H9 (cell line): ENCODE measurements at regions not wholly inside any gene's neighbourhood (a gene's known extent, or its start where the extent isn't known, plus 50 kb on each side); places are given as distances from the start of the nearest gene placed in this dataset.

Source experiments
- DNase-seq: peaks from one replicate; pipeline ENCODE4 v3.0.0-alpha.2; 2017
- H2AFZ ChIP-seq: one replicate; pipeline ENCODE4 v1.6.1; 2013; ENCODE audit warnings: mild to moderate bottlenecking, low read length, control low read depth, moderate library complexity
- H2AK5ac ChIP-seq: 2 replicates; pipeline ENCODE4 v1.6.1; 2013; ENCODE audit warnings: low read length, control low read depth, mixed read lengths; ENCODE audit not compliant: insufficient read length
- H2BK120ac ChIP-seq: one replicate; pipeline ENCODE4 v1.6.1; 2013; ENCODE audit warnings: low read depth, mild to moderate bottlenecking, low read length, control low read depth, inconsistent platforms; ENCODE audit not compliant: poor library complexity, severe bottlenecking
- H2BK12ac ChIP-seq: 2 replicates; pipeline ENCODE4 v1.6.1; 2013; ENCODE audit warnings: low read length, control low read depth, mixed read lengths, low read depth; ENCODE audit not compliant: insufficient read length
- H2BK15ac ChIP-seq: 2 replicates; pipeline ENCODE4 v1.6.1; 2013; ENCODE audit warnings: low read depth, low read length, control low read depth
- H2BK20ac ChIP-seq: one replicate; pipeline ENCODE4 v1.6.1; 2013; ENCODE audit warnings: low read depth, mild to moderate bottlenecking, low read length, control low read depth, inconsistent platforms; ENCODE audit not compliant: poor library complexity, severe bottlenecking
- H2BK5ac ChIP-seq: 2 replicates; pipeline ENCODE4 v1.6.1; 2013; ENCODE audit warnings: low read length, control low read depth, mixed read lengths; ENCODE audit not compliant: insufficient read length
- H3K14ac ChIP-seq: 2 replicates; pipeline ENCODE4 v1.6.1; 2013; ENCODE audit warnings: low read length, control low read depth; ENCODE audit not compliant: insufficient read depth
- H3K18ac ChIP-seq: 2 replicates; pipeline ENCODE4 v1.6.1; 2013; ENCODE audit warnings: low read depth, mild to moderate bottlenecking, mixed read lengths, low read length, control low read depth; ENCODE audit not compliant: insufficient read length
- H3K23ac ChIP-seq: 2 replicates; pipeline ENCODE4 v1.6.1; 2013; ENCODE audit warnings: low read length, control low read depth, mixed read lengths, low read depth; ENCODE audit not compliant: insufficient read length
- H3K23me2 ChIP-seq: 2 replicates; pipeline ENCODE4 v1.6.1; 2013; ENCODE audit warnings: low read depth, mild to moderate bottlenecking, mixed read lengths, low read length, control low read depth; ENCODE audit not compliant: insufficient read length, poor library complexity, severe bottlenecking
- H3K27ac ChIP-seq: 2 replicates; pipeline ENCODE4 v1.5.1; 2013; ENCODE audit warnings: low read length, control low read depth, mixed read lengths, low read depth; ENCODE audit not compliant: insufficient read length
- H3K27me3 ChIP-seq: 2 replicates; pipeline ENCODE4 v1.6.1; 2013; ENCODE audit warnings: low read length, control low read depth, inconsistent platforms; ENCODE audit not compliant: insufficient read depth
- H3K4ac ChIP-seq: 2 replicates; pipeline ENCODE4 v1.6.1; 2013; ENCODE audit warnings: low read depth, mild to moderate bottlenecking, control low read depth, inconsistent platforms, low read length, moderate library complexity
- H3K4me1 ChIP-seq: 2 replicates; pipeline ENCODE4 v1.6.1; 2013; ENCODE audit warnings: low read length, control low read depth, inconsistent platforms; ENCODE audit not compliant: insufficient read depth
- H3K4me2 ChIP-seq: 2 replicates; pipeline ENCODE4 v1.6.1; 2013; ENCODE audit warnings: low read length, control low read depth, mixed read lengths; ENCODE audit not compliant: insufficient read length, insufficient read depth
- H3K56ac ChIP-seq: 2 replicates; pipeline ENCODE4 v1.6.1; 2013; ENCODE audit warnings: low read depth, mild to moderate bottlenecking, mixed read lengths, low read length, control low read depth; ENCODE audit not compliant: insufficient read length
- H3K79me1 ChIP-seq: 2 replicates; pipeline ENCODE4 v1.6.1; 2013; ENCODE audit warnings: low read depth, mild to moderate bottlenecking, moderate library complexity, low read length, control low read depth, inconsistent platforms; ENCODE audit not compliant: insufficient read depth, poor library complexity, severe bottlenecking
- H3K79me2 ChIP-seq: 2 replicates; pipeline ENCODE4 v1.6.1; 2013; ENCODE audit warnings: low read length, control low read depth, inconsistent platforms; ENCODE audit not compliant: insufficient read depth
- H3K9ac ChIP-seq: 2 replicates; pipeline ENCODE4 v1.6.1; 2013; ENCODE audit warnings: low read length, control low read depth, mixed read lengths; ENCODE audit not compliant: insufficient read length; ENCODE audit errors: extremely low read depth
- H3K9me3 ChIP-seq: one replicate; pipeline ENCODE4 v1.6.1; 2013; ENCODE audit warnings: low read depth, low read length, inconsistent platforms; ENCODE audit not compliant: control insufficient read depth
- H3T11ph ChIP-seq: one replicate; pipeline ENCODE4 v1.6.1; 2013; ENCODE audit warnings: mild to moderate bottlenecking, low read length, control low read depth, inconsistent platforms
- H4K20me1 ChIP-seq: one replicate; pipeline ENCODE4 v1.6.1; 2013; ENCODE audit not compliant: control insufficient read depth, insufficient read length, insufficient read depth
- H4K5ac ChIP-seq: 2 replicates; pipeline ENCODE4 v1.6.1; 2013; ENCODE audit warnings: low read depth, mild to moderate bottlenecking, mixed read lengths, low read length, control low read depth; ENCODE audit not compliant: insufficient read length
- H4K8ac ChIP-seq: replicated peaks from 2 replicates; pipeline ENCODE4 v1.6.1; 2013; ENCODE audit warnings: low read length, control low read depth, mixed read lengths, low read depth; ENCODE audit not compliant: insufficient read length
- H4K91ac ChIP-seq: 2 replicates; pipeline ENCODE4 v1.6.1; 2013; ENCODE audit warnings: low read depth, mild to moderate bottlenecking, moderate library complexity, mixed read lengths, low read length, control low read depth; ENCODE audit not compliant: insufficient read length
- H3K27ac Mint-ChIP-seq, 3 experiments: 2 replicates in 2 of 3; 3 replicates in 1 of 3; pipeline ENCODE4 v1.8.0; 2020 to 2021; ENCODE audit warnings: mixed read lengths in 3 of 3, mild to moderate bottlenecking in 1 of 3, moderate library complexity in 1 of 3
- H3K27me3 Mint-ChIP-seq: 2 replicates; pipeline ENCODE4 v1.8.0; 2021; ENCODE audit warnings: low read depth, mild to moderate bottlenecking, moderate library complexity, mixed read lengths
- H3K36me3 Mint-ChIP-seq, 3 experiments: 2 replicates in 2 of 3; 3 replicates in 1 of 3; pipeline ENCODE4 v1.8.0; 2020 to 2021; ENCODE audit warnings: low read depth in 3 of 3, mixed read lengths in 3 of 3; ENCODE audit not compliant: insufficient read depth in 1 of 3
- H3K4me1 Mint-ChIP-seq, 2 experiments: 2 replicates each; pipeline ENCODE4 v1.8.0; 2020; ENCODE audit warnings: mixed read lengths in 2 of 2
- H3K4me3 Mint-ChIP-seq, 2 experiments: 2 replicates in 1 of 2; 3 replicates in 1 of 2; pipeline ENCODE4 v1.8.0; 2020 to 2021; ENCODE audit warnings: mild to moderate bottlenecking in 2 of 2, mixed read lengths in 2 of 2, moderate library complexity in 1 of 2
- H3K9me3 Mint-ChIP-seq, 2 experiments: 2 replicates in 1 of 2; 3 replicates in 1 of 2; pipeline ENCODE4 v1.8.0; 2020; ENCODE audit warnings: mild to moderate bottlenecking in 2 of 2, mixed read lengths in 2 of 2, moderate library complexity in 1 of 2
- WGBS: extraction: QIAGEN DNeasy Blood & Tissue Kit; methylation state at CpG from one replicate; pipeline ENCODE4 v1.1.7; 2013; ENCODE audit warnings: missing lambda C conversion rate, low lambda C conversion rate, mixed read lengths; ENCODE audit not compliant: insufficient read length; ENCODE audit errors: extremely low coverage; 5-methylcytosine and 5-hydroxymethylcytosine counted together
- TF ChIP-seq, protein P1 (sequence below): fragments of 200-600 bp; sonication (generic); conservative IDR thresholded peaks from 3 replicates; pipeline ENCODE4 v1.8.0; 2021; ENCODE audit warnings: antibody characterized with exemption, mild to moderate bottlenecking

DNA sequence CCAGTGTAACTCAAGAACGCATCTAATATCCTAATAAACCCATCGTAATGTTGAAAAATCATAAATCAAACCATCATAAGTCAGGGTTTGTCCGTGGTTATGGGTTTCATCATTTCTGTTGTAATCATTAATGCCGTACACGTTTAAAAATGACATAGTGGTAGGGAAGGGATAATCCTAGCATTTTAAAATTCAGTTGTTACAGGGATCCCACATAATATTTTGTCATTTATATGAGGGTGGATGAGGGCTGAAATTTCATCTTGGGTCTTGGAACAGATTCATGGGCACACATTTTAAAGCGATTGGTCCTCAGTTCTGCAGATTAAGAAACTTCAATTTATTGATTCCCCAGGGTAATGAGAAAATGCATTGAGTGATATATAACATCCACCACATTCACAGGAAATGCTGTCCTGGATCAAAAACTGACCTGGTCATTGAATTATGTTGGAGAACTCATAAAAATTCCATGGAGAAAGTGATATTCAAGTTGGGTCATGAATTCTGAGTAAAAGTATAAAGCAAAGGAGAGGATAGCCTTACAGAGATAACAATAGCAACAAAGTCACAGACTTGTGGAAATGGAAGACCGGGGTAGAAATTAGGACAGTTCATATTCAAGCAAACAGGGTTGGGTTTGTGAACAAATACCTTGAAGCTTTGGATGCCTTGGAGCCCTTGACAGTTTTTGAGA, 1527.3 kb upstream of the TPTE start:
- Histone ChIP-seq H2BK5ac (no peak overlapping the region), H3K4ac (no peak overlapping the region), H4K91ac (no peak overlapping the region), H3K23me2 (peaks cover 4% of the 10 kb centered on the region), H2AK5ac (no peak overlapping the region), H2BK120ac (no peak overlapping the region), H3K9me3 (peaks cover 99% of the 10 kb centered on the region), H3T11ph (no peak overlapping the region), H2AFZ (no peak overlapping the region), H4K20me1 (no peaks in the 10 kb centered on the region), H3K56ac (no peak overlapping the region), H2BK12ac (no peak overlapping the region), H4K8ac (no peak overlapping the region), H2BK15ac (no peak overlapping the region), H3K79me1 (no peaks in the 10 kb centered on the region), H3K23ac (no peak overlapping the region), H3K79me2 (no peaks in the 10 kb centered on the region), H2BK20ac (no peak overlapping the region), H4K5ac (no peak overlapping the region), H3K27ac (no peak overlapping the region), H3K9ac (no peak overlapping the region), H3K18ac (no peak overlapping the region), H3K4me1 (no peaks in the 10 kb centered on the region), H3K4me2 (no peak overlapping the region), H3K14ac (no peak overlapping the region), H3K27me3 (no peaks in the 10 kb centered on the region)
- Mint-ChIP-seq H3K4me3 (no peak overlapping the region), H3K36me3 (peaks cover 41 to 71% (median 48%) of the 10 kb centered on the region in 3 experiments), H3K27me3 (peaks cover 11% of the 10 kb centered on the region), H3K4me1 (no peaks in the 10 kb centered on the region), H3K27ac (no peak overlapping the region), H3K9me3 (peaks cover 95 to 97% of the 10 kb centered on the region in 2 experiments)
- TF ChIP-seq, protein P1, sequence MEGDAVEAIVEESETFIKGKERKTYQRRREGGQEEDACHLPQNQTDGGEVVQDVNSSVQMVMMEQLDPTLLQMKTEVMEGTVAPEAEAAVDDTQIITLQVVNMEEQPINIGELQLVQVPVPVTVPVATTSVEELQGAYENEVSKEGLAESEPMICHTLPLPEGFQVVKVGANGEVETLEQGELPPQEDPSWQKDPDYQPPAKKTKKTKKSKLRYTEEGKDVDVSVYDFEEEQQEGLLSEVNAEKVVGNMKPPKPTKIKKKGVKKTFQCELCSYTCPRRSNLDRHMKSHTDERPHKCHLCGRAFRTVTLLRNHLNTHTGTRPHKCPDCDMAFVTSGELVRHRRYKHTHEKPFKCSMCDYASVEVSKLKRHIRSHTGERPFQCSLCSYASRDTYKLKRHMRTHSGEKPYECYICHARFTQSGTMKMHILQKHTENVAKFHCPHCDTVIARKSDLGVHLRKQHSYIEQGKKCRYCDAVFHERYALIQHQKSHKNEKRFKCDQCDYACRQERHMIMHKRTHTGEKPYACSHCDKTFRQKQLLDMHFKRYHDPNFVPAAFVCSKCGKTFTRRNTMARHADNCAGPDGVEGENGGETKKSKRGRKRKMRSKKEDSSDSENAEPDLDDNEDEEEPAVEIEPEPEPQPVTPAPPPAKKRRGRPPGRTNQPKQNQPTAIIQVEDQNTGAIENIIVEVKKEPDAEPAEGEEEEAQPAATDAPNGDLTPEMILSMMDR, result no peak
- DNase-seq, result no peak
- no CpG with 5 or more reads among the region's 7 CpGs for WGBS
